ENCODE measurements at regions not wholly inside any gene's neighbourhood (a gene's known extent, or its start where the extent isn't known, plus 50 kb on each side); places are given as distances from the start of the nearest gene placed in this dataset.
"Not testable (repeated sequence)": the region's sequence is repeated elsewhere in the genome, so short reads cannot be mapped to it uniquely, and the experiment has no call there.

DNA sequence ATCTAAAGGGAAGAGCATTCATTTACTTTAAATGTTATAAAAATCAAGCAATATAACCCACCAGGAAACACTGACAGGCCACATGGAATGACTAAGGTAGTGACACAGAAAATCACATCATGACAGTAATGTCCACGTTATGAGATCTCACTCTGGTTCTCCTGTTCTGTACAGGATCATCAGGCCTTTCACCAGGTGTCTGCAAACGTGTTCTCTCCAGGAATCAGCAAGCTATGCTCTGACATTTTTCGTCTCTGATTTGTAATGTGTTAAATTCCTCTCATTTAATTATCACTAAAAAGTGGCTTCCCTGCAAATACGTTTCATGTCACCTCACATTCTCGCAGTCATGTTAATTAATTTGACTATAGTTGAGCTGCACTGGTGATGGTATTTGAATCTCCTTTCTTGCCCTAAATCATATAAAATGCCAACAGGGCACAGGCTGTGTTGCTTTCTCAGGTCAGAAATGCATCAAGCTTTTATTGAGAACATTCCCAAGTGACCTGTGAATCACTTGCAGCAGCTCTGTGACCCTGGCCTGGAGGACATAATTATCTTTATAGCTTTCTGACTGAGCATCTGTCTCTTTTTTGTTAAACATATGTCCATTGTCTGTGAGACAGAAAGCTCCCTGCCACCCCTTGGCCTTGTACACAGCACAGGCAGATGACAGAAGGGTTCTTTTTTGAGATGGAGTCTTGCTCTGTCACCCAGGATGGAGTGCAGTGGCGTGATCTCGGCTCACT lies 196.2 kb downstream of the DIRAS2 start:
- DNase-seq = no peak

DNA sequence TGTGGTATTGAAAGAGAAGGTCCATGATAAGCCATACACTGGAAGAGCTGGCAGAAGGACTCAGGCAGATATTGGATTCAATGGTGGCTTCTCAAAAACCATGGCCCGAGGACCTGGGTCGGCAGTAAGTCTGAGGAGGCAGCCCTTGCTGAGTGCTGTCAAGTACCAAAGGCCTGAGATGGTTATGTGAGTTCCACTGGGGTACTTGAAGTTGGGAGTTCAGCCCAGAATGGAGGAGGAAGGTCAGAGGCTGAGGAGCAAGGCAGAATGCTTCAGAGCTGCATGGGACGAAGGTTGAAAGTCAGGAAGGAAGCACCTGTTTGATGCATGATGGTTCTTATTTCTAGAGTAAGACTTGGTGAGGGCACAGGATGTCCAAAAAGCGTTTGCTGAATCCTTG lies 194.9 kb downstream of the DIRAS2 start:
- no peak for DNase-seq

- DNase-seq = no peak
These were observed 193.3 kb downstream of the DIRAS2 start for GRCh38 chr9:90449213-90449925.

GRCh38 chr9:90451804-90452203 lies 190.8 kb downstream of the DIRAS2 start:
- no peak for DNase-seq

GRCh38 chr9:90455316-90455715 lies 187.3 kb downstream of the DIRAS2 start:
- no peak for DNase-seq

DNA sequence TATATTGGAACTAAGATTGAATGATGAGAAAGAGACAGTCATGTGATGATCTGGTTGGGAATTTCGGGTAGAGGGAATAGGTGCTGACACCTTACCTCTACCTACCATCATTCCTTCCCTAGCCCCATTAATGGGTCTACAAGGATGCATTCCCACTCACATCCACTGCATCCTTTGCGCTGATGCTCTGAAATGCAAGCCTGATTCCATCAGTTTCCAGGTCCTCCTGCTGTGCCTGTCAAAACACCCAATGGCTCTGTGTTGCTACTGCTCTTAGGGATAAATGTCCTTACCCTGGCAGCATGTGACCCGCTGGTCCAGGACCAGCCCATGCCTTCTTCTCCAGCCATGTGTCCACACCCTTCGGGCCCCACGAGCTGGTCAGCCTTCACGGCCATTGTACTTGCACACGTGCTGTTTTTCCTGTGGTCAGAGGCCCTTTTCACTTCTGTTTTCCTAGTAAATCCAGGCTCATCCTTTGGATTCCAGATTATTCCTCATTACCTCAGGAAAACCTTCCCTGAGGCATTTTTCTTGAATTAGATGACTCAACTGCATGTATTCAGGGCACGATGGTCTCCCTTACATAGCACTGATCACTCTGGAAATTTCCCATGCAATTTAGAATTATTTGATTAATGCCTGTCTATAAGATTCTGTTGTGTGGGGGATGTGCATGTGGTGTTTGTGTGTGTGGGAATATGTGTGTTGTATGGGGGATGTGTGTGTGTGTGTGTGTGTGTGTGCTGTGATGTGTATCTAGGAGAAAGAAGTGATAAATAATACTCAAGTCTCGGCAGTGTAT lies 185.0 kb downstream of the DIRAS2 start:
- DNase-seq = no peak

GRCh38 chr9:90458485-90458884 lies 184.1 kb downstream of the DIRAS2 start:
- no peak for DNase-seq

GRCh38 chr9:90459321-90459720 lies 183.3 kb downstream of the DIRAS2 start:
- DNase-seq = no peak

DNA sequence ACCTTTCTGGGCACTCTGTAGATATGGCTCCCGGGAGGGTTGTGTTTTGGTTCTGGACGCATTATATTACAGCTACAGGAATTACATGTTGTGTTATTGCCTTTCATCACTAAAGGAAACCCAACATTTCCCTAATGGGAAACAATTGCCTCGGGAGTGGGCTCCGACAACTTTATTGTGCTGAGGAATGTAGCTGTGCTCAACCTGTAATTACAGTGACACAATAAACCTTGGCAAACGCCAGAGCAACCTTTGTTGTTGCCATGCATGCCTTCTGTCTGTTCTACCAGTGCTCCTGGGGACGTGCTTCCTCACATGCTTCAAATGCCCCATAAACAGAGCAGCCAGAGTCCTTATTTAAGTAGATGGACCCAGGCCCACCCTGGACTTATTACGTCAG lies 182.4 kb downstream of the DIRAS2 start:
- no peak for DNase-seq

DNA sequence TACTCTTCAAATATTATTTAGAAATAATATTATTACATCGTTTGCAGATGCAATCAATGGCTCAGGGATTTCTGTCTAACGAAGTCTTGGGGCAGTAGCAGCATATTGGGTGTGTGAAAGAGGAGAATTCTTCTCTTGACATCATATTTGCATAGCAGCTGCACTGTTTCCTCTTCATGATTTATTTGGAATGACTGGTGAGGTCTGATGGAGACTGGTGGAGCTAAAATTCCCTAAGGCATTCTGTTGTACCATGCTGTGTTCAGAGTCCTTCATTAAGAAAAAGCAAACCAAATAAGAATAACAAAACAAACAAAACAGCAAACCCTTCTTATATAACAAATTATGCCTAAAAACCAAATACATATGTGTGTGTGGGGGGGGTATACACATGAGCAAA lies 177.6 kb downstream of the DIRAS2 start:
- DNase-seq = no peak

- no peak for DNase-seq
These were observed 176.2 kb downstream of the DIRAS2 start for GRCh38 chr9:90466441-90466840.

GRCh38 chr9:90469435-90469834 lies 173.2 kb downstream of the DIRAS2 start:
- DNase-seq = no peak

GRCh38 chr9:90469865-90470387 lies 172.7 kb downstream of the DIRAS2 start:
- DNase-seq = no peak

DNA sequence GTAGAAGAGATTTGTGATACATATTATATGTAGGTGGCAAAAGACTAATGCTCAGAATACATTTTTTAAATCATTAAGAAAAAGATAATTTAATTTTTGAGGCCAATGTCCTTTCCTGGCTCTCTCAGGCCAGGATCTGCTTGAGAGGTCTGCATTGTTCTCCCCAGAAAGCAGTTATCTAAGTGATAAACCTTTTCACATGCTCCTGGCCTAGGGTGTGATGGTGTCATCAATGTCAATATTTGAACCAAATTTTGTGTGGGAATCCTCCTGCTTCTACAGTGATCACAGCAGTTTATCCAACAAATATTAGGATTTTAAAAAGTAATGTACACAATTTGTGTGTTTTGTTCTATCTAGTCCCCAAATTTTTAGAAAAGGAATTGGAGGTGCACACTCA lies 166.6 kb downstream of the DIRAS2 start:
- DNase-seq = no peak

DNA sequence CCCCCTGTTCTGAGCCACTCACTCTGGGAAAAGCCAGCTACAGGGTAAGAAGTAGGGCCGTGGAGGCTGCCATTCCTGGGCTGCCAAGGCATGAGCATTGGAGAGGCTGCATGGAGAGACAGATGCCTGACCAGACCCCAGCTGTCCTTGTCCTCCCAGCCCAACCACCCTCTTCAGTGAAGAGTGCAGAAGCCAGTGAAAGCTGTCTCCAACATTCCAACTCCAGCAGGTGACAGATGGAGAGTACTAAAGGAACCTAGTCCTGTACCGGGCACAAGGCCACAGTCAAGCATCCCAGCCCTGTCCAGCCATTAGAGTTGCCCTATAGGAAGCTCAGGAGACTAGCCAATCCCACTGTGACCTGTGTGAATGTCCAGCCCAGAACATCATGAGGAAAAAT lies 165.1 kb downstream of the DIRAS2 start:
- DNase-seq = no peak

- no peak for DNase-seq
These were observed 163.8 kb downstream of the DIRAS2 start for GRCh38 chr9:90478821-90479220.

GRCh38 chr9:90485028-90485427 lies 157.6 kb downstream of the DIRAS2 start:
- no peak for DNase-seq

DNA sequence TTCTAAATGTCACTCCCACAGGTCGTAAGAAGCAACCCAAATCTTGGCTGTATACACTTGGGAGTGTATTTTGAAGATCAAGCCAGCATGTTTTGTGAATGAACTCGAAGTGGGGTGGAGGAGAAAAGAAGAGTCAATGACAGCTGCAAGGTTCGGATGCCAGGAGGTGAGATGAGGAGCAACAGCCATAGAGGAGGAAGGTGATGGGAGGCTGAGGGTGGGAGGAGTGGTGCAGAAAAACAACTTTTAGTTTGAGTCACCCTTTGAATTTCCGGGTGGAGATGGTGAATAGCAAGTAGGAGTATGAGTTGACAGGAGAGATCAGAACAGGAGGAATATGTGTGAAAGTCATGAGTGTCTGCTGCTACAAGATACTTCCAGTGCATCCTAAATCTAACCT lies 153.6 kb downstream of the DIRAS2 start:
- no peak for DNase-seq

- DNase-seq = no peak
These were observed 142.9 kb downstream of the DIRAS2 start for GRCh38 chr9:90499761-90500160.

DNA sequence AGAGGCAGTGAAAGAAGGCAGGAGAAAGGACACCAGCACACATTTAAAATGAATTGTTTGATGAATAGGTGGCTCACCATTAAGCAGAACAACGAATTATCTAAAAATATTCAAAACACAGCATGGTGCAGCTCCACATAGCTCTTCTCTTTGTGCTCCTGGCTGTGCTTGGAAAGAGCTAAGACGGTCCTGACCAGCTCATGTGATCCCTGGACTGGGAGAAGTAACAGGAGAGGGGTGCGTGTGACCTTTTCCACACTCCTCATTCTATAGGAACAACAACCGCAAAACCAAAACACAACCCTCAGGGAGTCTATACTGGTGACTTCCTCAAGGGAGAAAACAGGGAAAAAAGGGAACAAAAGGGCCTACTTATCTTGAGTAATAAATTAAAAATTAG lies 140.5 kb downstream of the DIRAS2 start:
- DNase-seq = no peak

GRCh38 chr9:90504486-90504885 lies 138.1 kb downstream of the DIRAS2 start:
- DNase-seq = no peak

GRCh38 chr9:90505695-90506094 lies 136.9 kb downstream of the DIRAS2 start:
- no peak for DNase-seq

GRCh38 chr9:90506402-90506801 lies 136.2 kb downstream of the DIRAS2 start:
- not testable (repeated sequence) for DNase-seq
